SJCRH30 (cell line): ENCODE measurements at regions not wholly inside any gene's neighbourhood (a gene's known extent, or its start where the extent isn't known, plus 50 kb on each side); places are given as distances from the start of the nearest gene placed in this dataset.
"Not testable (repeated sequence)": the region's sequence is repeated elsewhere in the genome, so short reads cannot be mapped to it uniquely, and the experiment has no call there.

ENCODE experiments used
- DNase-seq, 2 experiments: peaks; one replicate each; pipeline ENCODE4 v3.0.0-alpha.2; 2015 to 2020
- H3K27ac ChIP-seq: fragments of 250-450 bp; sonication (Bioruptor Pico); 2 replicates; pipeline ENCODE4 v1.5.1; 2020; ENCODE audit warnings: mild to moderate bottlenecking, moderate library complexity
- H3K27me3 ChIP-seq: fragments of 250-450 bp; sonication (Bioruptor Pico); 2 replicates; pipeline ENCODE4 v1.5.1; 2020; ENCODE audit warnings: mild to moderate bottlenecking, moderate library complexity
- H3K36me3 ChIP-seq: fragments of 250-450 bp; sonication (Bioruptor Pico); 2 replicates; pipeline ENCODE4 v1.5.1; 2020; ENCODE audit warnings: mild to moderate bottlenecking, moderate library complexity
- H3K4me1 ChIP-seq: fragments of 250-450 bp; sonication (Bioruptor Pico); 2 replicates; pipeline ENCODE4 v1.5.1; 2020; ENCODE audit warnings: mild to moderate bottlenecking, moderate library complexity
- H3K4me3 ChIP-seq: fragments of 250-450 bp; sonication (Bioruptor Pico); 2 replicates; pipeline ENCODE4 v1.5.1; 2020; ENCODE audit warnings: mild to moderate bottlenecking, moderate library complexity
- H3K9me3 ChIP-seq: fragments of 250-450 bp; sonication (Bioruptor Pico); replicated peaks from 2 replicates; pipeline ENCODE4 v1.5.1; 2020; ENCODE audit warnings: mild to moderate bottlenecking, moderate library complexity

DNA sequence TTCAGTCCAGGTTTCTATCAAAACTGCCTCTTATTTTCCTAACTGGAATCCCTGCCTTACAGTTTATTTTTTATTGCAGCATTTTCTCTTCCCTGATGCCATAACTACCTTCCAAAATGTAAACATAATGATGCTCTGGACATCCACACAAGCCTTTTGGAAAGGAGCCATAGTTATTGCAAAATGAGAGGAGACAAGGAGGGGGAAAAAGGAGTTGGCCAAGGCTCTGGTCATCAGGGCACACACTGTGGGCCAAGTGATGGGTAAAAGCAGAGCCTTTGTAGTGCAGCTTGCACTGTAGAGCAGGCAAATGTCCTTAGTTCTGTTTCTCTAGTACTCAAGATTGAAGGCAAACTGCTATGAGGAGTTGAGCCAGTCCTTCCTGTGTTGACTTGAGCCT lies 289.3 kb upstream of the MTPN start:
- H3K4me3 ChIP-seq = no peak overlapping the region
- no peak for DNase-seq
- no peaks in the 10 kb centered on the region for H3K27me3 ChIP-seq
- no peaks in the 10 kb centered on the region for H3K36me3 ChIP-seq
- 0 out of 2 replicates have a peak, but pooled peaks cover 3% of the 10 kb centered on the region for H3K9me3 ChIP-seq
- H3K27ac ChIP-seq = no peak overlapping the region
- H3K4me1 ChIP-seq = no peaks in the 10 kb centered on the region

DNA sequence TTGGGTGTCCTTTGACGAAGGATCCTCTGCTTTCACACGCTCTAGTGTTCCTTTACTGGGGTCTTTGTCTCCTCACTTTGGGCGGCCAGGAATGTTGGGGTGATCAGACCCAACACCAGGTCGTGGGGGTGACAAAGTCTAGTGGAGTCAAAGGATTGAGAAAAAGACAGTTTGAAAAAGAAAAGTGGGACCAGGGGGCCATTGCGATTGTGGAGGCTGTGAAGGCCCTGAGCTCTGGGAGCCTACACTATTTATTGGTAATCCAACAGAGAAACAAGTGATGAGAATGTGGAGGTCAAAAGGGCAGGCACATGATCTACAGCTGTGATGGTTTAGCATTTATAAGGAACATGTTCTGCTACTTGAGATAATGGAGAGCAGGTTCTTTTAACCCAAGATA lies 287.1 kb upstream of the MTPN start:
- not testable (repeated sequence) for H3K4me3 ChIP-seq, H3K9me3 ChIP-seq, H3K36me3 ChIP-seq, H3K27me3 ChIP-seq, H3K4me1 ChIP-seq, DNase-seq, H3K27ac ChIP-seq

- not testable (repeated sequence) for H3K4me3 ChIP-seq, H3K9me3 ChIP-seq, DNase-seq
Measured at GRCh38 chr7:136263112-136263860, 286.1 kb upstream of the MTPN start.

DNA sequence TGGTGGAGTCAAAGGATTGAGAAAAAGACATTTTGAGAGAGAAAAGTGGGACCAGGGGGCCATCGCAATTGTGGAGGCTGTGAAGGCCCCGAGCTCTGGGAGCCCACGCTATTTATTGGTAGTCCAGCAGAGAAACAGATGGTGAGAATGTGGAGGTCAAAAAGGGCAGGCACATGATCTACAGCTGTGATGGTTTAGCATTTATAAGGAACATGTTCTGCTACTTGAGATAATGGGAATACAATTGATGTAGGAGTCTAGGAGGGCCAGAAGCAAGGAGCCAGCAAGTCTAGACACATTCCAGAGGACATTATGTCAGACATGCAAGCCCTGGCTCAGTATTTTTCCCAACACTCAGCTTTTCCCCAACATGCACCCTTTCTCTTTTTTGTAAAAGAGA lies 283.4 kb upstream of the MTPN start:
- H3K4me3 ChIP-seq, H3K9me3 ChIP-seq, H3K27me3 ChIP-seq, H3K4me1 ChIP-seq, H3K36me3 ChIP-seq, H3K27ac ChIP-seq, DNase-seq: not testable (repeated sequence)

More at GRCh38 chr7:136263112-136263860, 286.1 kb upstream of the MTPN start:
- not testable (repeated sequence) for H3K27me3 ChIP-seq, H3K27ac ChIP-seq, H3K36me3 ChIP-seq, H3K4me1 ChIP-seq

- H3K9me3 ChIP-seq = 0 out of 2 replicates have a peak, but pooled peaks cover 2% of the 10 kb centered on the region
- no peaks in the 10 kb centered on the region for H3K27me3 ChIP-seq
- H3K4me1 ChIP-seq = no peaks in the 10 kb centered on the region
- H3K4me3 ChIP-seq = no peak overlapping the region
- DNase-seq = no peak
- H3K27ac ChIP-seq = no peak overlapping the region
- H3K36me3 ChIP-seq = no peaks in the 10 kb centered on the region
Measured at GRCh38 chr7:136259074-136259473, 281.9 kb upstream of the MTPN start.

- Histone ChIP-seq H3K36me3 (no peaks in the 10 kb centered on the region), H3K27me3 (no peaks in the 10 kb centered on the region), H3K4me3 (no peak overlapping the region), H3K9me3 (no peaks in the 10 kb centered on the region), H3K27ac (no peak overlapping the region), H3K4me1 (peaks cover 4% of the 10 kb centered on the region; the same call in 1 of the 2 replicates)
- no peak for DNase-seq
Measured at GRCh38 chr7:136256491-136256890, 279.3 kb upstream of the MTPN start.

GRCh38 chr7:136254148-136254547 lies 277.0 kb upstream of the MTPN start:
- Histone ChIP-seq H3K9me3 (no peaks in the 10 kb centered on the region), H3K27me3 (no peaks in the 10 kb centered on the region), H3K36me3 (no peaks in the 10 kb centered on the region), H3K4me3 (no peak overlapping the region), H3K4me1 (peaks cover 7% of the 10 kb centered on the region; the same call in 1 of the 2 replicates), H3K27ac (no peak overlapping the region)
- no peak for DNase-seq

- no peak overlapping the region for H3K27ac ChIP-seq
- peaks cover 7% of the 10 kb centered on the region; the same call in 1 of the 2 replicates for H3K4me1 ChIP-seq
- H3K4me3 ChIP-seq = no peak overlapping the region
- H3K9me3 ChIP-seq = no peaks in the 10 kb centered on the region
- no peaks in the 10 kb centered on the region for H3K27me3 ChIP-seq
- H3K36me3 ChIP-seq = no peaks in the 10 kb centered on the region
- DNase-seq = peak; percentile 11 to 22
Measured at GRCh38 chr7:136251826-136252225, 274.7 kb upstream of the MTPN start.

DNA sequence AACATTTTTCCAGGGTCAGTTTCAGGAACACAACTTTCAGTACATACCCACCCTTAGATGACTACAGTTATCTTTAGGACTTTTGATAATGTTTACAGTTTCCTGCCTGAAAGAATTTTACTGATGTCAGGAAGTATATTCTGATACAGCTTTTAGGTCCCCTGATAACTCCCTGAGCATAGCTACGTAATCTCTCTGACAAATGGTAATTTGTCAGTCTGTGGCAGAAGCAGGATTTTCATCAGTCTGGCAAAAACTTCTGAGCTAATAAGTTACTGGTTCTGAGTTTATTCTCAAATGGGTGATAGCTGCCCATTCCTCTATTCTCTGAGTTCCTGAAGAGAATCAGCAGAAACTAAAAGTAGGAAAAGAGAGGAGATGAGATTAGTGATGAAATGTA lies 270.1 kb upstream of the MTPN start:
- Histone ChIP-seq H3K36me3 (no peaks in the 10 kb centered on the region), H3K4me1 (peaks cover 7% of the 10 kb centered on the region; the same call in 1 of the 2 replicates), H3K4me3 (no peak overlapping the region)

GRCh38 chr7:136245327-136246004 lies 268.3 kb upstream of the MTPN start:
- no peaks in the 10 kb centered on the region for H3K27me3 ChIP-seq
- H3K4me3 ChIP-seq = no peak overlapping the region
- H3K9me3 ChIP-seq = no peaks in the 10 kb centered on the region
- H3K36me3 ChIP-seq = no peaks in the 10 kb centered on the region
- no peaks in the 10 kb centered on the region for H3K4me1 ChIP-seq
- H3K27ac ChIP-seq = no peak overlapping the region
- DNase-seq = no peak

More for the DNA sequence above, 270.1 kb upstream of the MTPN start:
- no peaks in the 10 kb centered on the region for H3K27me3 ChIP-seq
- no peaks in the 10 kb centered on the region for H3K9me3 ChIP-seq
- no peak for DNase-seq
- no peak overlapping the region for H3K27ac ChIP-seq

DNA sequence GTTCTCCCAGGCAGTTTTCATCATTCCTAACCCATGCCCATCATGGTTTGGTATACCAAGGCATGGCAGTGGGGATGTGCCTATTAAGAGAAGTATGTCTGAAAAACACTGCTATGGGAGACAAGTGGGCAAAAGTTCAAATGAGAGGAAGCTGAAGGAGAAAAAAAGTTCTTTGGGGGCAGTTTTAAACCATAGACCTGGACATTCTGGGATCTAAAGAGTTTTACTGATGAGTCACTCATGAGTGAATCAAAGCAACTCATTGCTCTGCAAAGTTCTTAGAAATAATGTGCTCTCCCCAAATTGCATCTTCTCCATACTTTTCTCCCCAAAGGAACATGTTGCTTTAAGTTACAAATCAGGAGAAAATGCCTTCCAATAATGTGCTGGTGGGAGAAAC lies 256.9 kb upstream of the MTPN start:
- Histone ChIP-seq H3K27ac (no peak overlapping the region), H3K4me1 (no peaks in the 10 kb centered on the region), H3K27me3 (peaks cover 5% of the 10 kb centered on the region; the same call in 1 of the 2 replicates), H3K4me3 (no peak overlapping the region), H3K36me3 (no peaks in the 10 kb centered on the region), H3K9me3 (no peaks in the 10 kb centered on the region)
- DNase-seq = no peak

DNA sequence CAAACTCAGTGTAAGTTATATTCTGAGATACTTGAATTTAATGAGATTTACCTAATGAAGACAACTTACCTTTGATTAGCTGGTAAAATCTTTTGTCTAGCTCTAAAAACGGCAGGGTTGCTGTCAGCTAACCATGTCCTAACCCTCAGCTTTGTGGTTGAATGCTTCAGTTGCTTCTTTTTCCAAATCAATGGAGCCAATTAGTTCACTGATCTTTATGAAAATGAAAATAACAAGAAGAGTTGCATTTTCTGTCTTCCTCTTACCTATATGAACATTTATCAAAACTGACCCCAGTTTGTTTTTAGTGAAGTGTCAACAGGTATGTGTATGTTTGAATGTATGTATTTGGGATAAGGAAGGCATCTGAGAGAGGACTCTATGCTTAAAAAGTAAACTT lies 253.1 kb upstream of the MTPN start:
- Histone ChIP-seq H3K9me3 (no peaks in the 10 kb centered on the region), H3K36me3 (no peaks in the 10 kb centered on the region), H3K4me3 (no peak overlapping the region), H3K4me1 (no peaks in the 10 kb centered on the region), H3K27ac (no peak overlapping the region), H3K27me3 (no peaks in the 10 kb centered on the region; the same call in 1 of the 2 replicates)
- DNase-seq = no peak

GRCh38 chr7:136229790-136230189 lies 252.6 kb upstream of the MTPN start:
- Histone ChIP-seq H3K9me3 (no peaks in the 10 kb centered on the region), H3K36me3 (no peaks in the 10 kb centered on the region), H3K4me3 (no peak overlapping the region), H3K4me1 (no peaks in the 10 kb centered on the region), H3K27ac (no peak overlapping the region), H3K27me3 (no peaks in the 10 kb centered on the region; the same call in 1 of the 2 replicates)
- no peak for DNase-seq

- Histone ChIP-seq H3K27ac (no peak overlapping the region), H3K4me1 (no peaks in the 10 kb centered on the region), H3K36me3 (no peaks in the 10 kb centered on the region), H3K27me3 (no peaks in the 10 kb centered on the region; the same call in 1 of the 2 replicates), H3K9me3 (no peaks in the 10 kb centered on the region), H3K4me3 (no peak overlapping the region)
- DNase-seq = peak in 1 of 2 experiments; percentile 11
Measured at GRCh38 chr7:136228171-136228570, 251.0 kb upstream of the MTPN start.

DNA sequence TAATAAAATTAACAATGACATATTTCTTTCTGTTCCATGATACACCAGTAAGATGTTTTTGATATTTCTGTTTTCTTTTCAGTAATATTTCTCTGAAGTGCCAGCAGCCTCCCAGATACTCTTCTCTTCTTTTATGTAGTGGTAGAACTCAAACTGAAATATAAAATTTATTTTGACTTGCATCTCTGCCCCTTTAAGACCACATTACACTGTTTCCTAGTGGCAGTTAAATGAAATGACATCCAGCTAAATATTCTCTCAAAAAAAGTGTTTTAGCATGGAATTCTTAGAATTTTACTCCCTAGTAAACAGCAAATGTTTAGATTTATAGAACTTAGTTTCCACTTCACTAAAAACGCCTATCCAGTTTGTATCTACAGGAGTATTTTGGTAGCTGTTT lies 237.2 kb upstream of the MTPN start:
- Histone ChIP-seq H3K27me3 (no peaks in the 10 kb centered on the region), H3K36me3 (no peaks in the 10 kb centered on the region), H3K4me3 (no peak overlapping the region), H3K9me3 (no peaks in the 10 kb centered on the region), H3K4me1 (no peaks in the 10 kb centered on the region), H3K27ac (no peak overlapping the region)
- no peak for DNase-seq
